Loucy (cell line): ENCODE measurements at regions not wholly inside any gene's neighbourhood (a gene's known extent, or its start where the extent isn't known, plus 50 kb on each side); places are given as distances from the start of the nearest gene placed in this dataset.

Experiments
- CTCF ChIP-seq: fragments of 200-600 bp; sonication (generic); conservative IDR thresholded peaks from 2 replicates; pipeline ENCODE4 v1.5.1; 2014; ENCODE audit warnings: mild to moderate bottlenecking, antibody characterized with exemption, low read length
- EZH2phosphoT487 ChIP-seq: fragments of 200-600 bp; IDR thresholded peaks from 2 replicates; pipeline ENCODE4 v1.6.1; 2018; ENCODE audit warnings: antibody characterized with exemption, mild to moderate bottlenecking, moderate library complexity, borderline replicate concordance

GRCh38 chr1:185634704-185635103 lies 99.5 kb upstream of the HMCN1 start:
- TF ChIP-seq CTCF, result no peak
- TF ChIP-seq EZH2phosphoT487, result no peak
